ENCODE measurements at regions not wholly inside any gene's neighbourhood (a gene's known extent, or its start where the extent isn't known, plus 50 kb on each side); places are given as distances from the start of the nearest gene placed in this dataset.

DNA sequence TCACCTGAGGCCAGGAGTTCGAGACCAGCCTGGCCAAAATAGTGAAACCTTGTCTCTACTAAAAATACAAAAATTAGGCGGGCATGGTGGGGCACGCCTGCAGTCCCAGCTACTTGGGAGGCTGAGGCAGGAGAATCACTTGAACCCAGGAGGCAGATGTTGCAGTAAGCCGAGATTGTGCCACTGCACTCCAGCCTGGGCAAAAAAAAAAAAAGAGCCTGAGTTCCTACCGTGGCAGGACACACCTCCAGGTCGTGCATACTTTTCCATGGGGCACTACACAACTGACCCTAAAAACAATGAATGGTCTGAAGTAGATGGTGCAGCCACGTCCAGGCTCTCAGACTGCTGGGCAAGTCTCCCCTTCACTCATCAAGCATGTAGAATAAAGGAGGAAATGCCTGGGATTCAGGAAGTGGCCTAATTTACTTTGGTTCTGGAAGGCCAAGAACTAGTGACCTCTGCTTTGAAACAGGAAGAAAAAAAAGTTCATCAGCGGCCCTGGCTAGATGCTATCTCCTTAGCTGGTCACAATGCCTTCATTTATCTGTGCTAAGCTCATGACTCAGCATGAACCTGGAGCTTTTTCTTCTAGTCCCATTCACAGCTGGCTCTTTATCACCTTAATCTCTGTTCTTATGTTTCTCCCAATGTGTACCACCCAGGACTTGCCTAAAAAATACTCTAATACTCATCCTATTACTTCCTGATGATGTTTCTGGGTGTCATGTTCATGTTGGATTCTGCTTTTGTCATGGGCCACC, 55.8 kb upstream of the OR6J1 start:
- Mint-ChIP-seq H3K9me3 (no peaks in the 10 kb centered on the region), H3K27ac (no peak overlapping the region)
- TF ChIP-seq, protein P1, sequence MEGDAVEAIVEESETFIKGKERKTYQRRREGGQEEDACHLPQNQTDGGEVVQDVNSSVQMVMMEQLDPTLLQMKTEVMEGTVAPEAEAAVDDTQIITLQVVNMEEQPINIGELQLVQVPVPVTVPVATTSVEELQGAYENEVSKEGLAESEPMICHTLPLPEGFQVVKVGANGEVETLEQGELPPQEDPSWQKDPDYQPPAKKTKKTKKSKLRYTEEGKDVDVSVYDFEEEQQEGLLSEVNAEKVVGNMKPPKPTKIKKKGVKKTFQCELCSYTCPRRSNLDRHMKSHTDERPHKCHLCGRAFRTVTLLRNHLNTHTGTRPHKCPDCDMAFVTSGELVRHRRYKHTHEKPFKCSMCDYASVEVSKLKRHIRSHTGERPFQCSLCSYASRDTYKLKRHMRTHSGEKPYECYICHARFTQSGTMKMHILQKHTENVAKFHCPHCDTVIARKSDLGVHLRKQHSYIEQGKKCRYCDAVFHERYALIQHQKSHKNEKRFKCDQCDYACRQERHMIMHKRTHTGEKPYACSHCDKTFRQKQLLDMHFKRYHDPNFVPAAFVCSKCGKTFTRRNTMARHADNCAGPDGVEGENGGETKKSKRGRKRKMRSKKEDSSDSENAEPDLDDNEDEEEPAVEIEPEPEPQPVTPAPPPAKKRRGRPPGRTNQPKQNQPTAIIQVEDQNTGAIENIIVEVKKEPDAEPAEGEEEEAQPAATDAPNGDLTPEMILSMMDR (IDR thresholded peaks at IDR 0.05; ENCODE audit: unreplicated experiment in 3 of 3): no peak

DNA sequence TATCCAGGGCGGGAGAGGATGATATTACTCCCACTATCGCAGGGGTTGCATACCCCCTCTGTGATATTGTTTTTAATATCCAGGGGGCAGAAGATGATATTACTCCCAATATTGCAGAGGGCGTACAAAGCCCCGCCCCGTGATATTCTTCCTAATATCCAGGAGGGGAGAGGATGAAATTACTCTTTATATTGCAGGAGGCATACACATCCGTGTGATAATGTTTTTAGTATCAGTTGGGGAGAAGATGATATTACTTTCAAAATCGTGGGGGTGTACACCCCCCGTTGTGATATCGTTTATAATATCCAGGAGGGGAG, 52.9 kb upstream of the OXA1L start:
- Mint-ChIP-seq H3K4me1 (no peaks in the 10 kb centered on the region), H3K27ac (no peak overlapping the region), H3K9me3 (peaks cover 3% of the 10 kb centered on the region), H3K4me3 (peak overlapping the region; percentile 72 to 83 (median 76)), H3K36me3 (ENCODE audit: low read depth) (no peaks in the 10 kb centered on the region), H3K27me3 (ENCODE audit: low read depth) (peaks cover 9% of the 10 kb centered on the region)
- TF ChIP-seq, protein P1 (IDR thresholded peaks at IDR 0.05; ENCODE audit: unreplicated experiment in 3 of 3): no peak

More for the DNA sequence above, 55.8 kb upstream of the OR6J1 start:
- Mint-ChIP-seq H3K27me3 (ENCODE audit: low read depth) (peaks cover 14% of the 10 kb centered on the region), H3K4me1 (no peaks in the 10 kb centered on the region), H3K4me3 (no peak overlapping the region), H3K36me3 (ENCODE audit: low read depth) (no peaks in the 10 kb centered on the region)

GRCh38 chr14:22715186-22715812, 51.2 kb upstream of the OXA1L start:
- Mint-ChIP-seq H3K4me3 (no peak overlapping the region), H3K4me1 (no peaks in the 10 kb centered on the region), H3K27ac (no peak overlapping the region), H3K9me3 (no peaks in the 10 kb centered on the region), H3K27me3 (ENCODE audit: low read depth) (peaks cover 3% of the 10 kb centered on the region), H3K36me3 (ENCODE audit: low read depth) (no peaks in the 10 kb centered on the region)
- TF ChIP-seq, protein P1 (IDR thresholded peaks at IDR 0.05; ENCODE audit: unreplicated experiment in 3 of 3): no peak

GRCh38 chr14:22715890-22716289, 50.6 kb upstream of the OXA1L start:
- TF ChIP-seq, protein P1 (IDR thresholded peaks at IDR 0.05; ENCODE audit: unreplicated experiment in 3 of 3): no peak
- H3K27ac Mint-ChIP-seq: no peak overlapping the region

More at GRCh38 chr14:22715890-22716289, 50.6 kb upstream of the OXA1L start:
- H3K4me1 Mint-ChIP-seq: no peaks in the 10 kb centered on the region
- H3K36me3 Mint-ChIP-seq (ENCODE audit: low read depth): no peaks in the 10 kb centered on the region
- no peaks in the 10 kb centered on the region for H3K9me3 Mint-ChIP-seq
- H3K27me3 Mint-ChIP-seq (ENCODE audit: low read depth): peaks cover 3% of the 10 kb centered on the region
- no peak overlapping the region for H3K4me3 Mint-ChIP-seq

All from nephron (organoid).